GM19240 (cell line): ENCODE measurements at regions not wholly inside any gene's neighbourhood (a gene's known extent, or its start where the extent isn't known, plus 50 kb on each side); places are given as distances from the start of the nearest gene placed in this dataset.

Experiments
- DNase-seq: peaks from one replicate; pipeline ENCODE4 v3.0.0; 2011; ENCODE audit warnings: low spot score; ENCODE audit not compliant: insufficient read length

DNA sequence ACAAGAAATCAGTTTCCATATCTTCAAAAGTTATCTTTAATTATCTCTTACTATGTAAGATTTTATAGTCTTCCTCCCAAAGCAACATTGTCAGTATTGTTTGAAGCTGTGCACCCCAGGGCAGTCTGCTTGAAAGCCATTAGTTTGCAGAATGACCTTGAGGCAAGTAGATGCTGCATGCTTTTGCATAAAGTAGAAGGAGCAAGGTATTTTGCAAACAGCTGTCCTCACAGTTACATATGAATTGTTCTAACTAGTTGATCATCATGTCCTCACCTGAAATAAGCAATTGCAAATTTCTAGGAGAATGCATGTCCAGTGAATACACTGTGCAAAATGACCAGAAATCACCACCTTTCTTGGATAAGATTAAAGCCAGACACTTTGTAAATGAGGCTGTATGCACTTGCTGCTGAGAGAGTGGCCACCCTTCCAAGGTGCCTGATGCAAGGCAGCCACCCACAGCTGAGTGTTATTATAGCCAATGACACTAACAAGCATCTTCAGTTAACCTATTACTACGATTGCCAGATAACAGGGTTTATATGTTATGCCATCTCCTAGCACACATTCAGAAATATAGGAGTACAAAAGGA lies 730.0 kb upstream of the TMEM132C start:
- no peak for DNase-seq

DNA sequence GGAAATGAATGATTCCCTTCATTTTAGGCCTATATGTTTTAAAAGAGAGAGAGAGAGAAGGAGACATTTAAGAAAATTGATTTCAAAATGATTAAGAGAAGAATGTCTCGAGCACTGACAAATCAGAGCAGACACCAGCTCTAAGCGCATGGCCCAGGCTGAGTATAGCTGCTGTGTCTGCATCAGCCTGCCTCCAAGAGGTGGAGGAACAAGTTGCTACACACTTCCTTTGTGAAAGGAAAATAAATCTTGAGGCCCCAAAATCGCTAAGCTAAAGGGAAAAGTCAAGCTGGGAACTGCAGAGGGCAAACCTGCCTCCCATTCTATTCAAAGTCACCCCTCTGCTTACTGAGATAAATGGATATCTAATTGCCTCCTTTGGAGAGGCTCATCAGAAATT lies 728.7 kb upstream of the TMEM132C start:
- DNase-seq = no peak

DNA sequence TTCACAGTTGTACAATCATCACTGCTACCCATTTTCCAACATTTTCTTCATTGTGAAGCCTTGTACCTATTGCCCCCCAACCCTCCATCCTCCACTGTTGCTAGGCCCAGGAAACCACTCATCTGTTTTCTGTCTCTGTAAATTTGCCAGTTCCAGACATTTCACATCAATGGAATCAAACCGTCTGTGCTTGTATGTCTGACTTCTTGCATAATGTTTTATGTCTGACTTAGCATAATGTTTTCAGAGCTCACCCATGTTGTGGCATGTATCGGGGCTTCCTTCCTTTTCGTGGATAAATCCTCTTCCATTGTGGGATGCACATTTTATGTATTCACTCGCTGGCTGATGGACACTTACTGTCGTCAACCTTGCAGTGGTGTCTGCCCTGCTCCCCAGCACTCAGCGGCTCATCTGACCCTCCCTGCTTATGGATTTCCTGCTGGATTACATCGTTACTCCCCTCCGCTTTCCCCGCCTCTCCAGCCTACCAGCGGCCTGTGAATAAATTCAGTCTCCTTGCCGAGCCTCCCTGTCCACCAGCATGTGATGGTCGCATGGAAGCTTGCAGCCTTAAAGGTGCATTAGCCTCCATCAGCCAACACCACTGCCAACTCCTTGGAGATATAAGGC lies 727.6 kb upstream of the TMEM132C start:
- no peak for DNase-seq

DNA sequence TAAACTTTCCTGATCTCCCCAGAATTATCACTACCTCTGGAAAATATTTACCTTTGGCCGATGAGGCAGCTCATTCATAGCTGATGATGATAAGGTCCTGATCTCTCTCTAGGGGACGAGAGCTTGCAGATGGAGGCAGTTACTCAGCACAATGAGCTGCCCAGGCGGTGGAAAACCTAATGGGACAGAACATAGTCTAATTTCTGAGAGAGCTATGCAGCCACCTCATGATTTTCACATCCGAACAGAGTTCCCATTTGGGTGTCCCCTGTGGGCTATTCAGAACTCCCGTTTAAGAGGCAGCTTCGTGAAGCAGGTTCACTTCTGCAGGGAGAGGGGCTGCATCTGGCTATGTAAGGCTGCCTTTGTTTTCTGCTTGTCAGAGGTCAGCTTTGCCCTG lies 724.6 kb upstream of the TMEM132C start:
- DNase-seq = no peak

DNA sequence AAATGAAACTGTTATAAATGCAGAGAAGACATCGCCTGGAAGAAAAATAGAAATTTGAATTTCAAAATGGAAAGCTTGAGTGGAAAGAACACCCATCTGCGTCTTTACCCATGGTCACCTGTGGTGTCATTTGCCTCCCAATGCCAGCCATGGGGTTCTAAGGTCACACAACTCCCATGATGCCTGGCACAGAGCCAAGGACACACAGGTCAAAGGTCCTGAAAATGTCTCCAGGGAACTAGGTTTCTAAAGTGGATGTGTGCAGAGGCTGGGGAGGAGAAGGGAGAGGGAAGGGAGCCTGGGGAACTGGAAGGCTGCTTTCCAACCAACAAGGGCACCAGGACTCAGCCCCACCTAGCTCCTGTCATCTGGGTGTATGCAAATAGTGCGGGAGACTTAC lies 724.0 kb upstream of the TMEM132C start:
- no peak for DNase-seq

DNA sequence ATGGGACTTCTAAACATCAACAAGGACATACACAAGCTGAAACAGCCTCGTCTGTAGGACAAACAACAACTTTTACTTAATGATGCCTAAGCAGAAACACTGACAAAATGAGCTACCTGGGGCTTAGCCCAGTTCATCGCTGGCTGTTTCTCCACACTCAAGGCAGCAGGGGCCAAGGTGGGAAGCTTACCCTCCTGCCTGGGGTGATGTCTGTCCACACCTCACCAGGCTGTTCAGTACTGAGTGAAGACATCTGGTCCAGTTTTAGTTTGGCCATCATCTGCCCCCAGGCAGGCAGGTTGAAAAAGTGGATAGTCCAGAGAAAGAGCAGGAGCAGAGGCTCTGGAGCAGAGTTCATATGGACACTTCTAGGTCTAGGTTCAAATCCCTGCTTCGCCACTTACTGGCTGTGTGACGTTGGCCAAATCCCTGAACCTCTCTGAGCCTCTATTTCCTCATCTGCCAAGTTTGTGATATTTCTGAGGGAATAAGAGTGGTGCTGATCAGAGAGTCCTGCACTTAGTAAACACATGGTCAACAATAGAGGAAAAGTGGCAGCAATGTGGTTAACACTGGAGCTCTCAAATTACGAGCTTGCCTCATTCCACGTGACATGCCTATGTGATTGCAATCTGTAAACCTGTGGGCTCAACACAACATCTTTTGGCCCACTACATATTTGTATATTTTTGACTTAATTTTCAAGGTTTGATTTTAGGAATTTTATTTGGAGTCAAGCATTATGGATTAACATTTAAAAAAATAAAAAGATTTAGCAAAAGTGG lies 720.1 kb upstream of the TMEM132C start:
- DNase-seq = no peak

DNA sequence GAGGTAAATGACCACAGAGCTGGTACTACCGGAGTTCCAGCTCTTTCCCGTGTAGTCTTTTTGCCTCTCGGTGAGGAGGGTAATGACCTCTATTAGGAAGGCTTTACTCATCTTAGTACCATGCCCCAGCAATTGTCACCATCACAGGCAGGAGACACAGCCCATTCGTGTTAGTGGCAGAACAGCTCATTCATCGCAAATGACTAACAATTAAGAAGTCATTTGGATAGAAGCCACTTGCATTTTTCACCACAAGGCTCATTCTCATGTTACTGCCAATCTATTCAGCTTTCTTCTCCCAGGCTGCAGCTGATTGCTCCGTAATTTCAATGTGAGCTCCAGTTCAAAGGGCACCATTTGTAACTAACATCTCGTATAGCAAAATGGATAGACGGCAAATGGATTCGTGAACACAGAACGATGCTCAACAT lies 718.8 kb upstream of the TMEM132C start:
- no peak for DNase-seq

DNA sequence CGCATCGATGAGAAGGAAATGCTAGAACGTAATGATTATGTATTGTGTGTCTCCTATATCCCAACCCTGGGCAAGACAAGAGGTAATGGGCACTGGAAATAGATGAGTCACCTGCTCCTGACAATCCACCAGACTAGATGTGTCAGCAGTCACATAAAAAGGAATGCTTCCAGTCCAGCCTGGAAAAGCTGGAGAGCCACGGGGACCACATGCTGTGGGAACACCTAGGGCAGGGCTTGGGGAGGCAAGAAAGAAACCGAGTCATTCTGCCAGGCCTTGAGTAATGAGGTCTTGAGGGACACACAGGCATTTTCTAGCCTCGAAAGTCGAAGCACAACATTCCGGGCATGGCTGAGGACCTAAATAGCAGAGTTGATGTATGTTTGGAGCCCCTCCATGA lies 716.7 kb upstream of the TMEM132C start:
- no peak for DNase-seq

DNA sequence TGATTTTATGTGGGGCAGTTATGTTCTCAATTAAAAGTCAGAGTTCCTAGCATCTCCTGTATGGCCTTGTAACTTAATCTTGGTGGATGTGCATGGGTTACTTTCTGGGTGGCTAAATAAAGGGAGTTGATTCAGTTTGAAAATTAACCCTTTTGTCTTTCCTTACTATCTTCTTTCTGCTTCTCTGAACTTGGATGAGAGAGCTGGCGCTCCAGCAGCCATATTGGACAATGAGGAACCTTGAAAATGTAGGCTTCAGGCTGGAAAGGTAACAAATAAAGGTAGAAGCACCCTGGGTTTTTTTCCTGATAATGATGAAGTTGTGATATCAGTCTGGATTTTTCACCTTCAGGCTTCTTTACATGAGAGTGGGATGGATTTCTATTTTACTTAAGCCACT lies 714.1 kb upstream of the TMEM132C start:
- DNase-seq = no peak

DNA sequence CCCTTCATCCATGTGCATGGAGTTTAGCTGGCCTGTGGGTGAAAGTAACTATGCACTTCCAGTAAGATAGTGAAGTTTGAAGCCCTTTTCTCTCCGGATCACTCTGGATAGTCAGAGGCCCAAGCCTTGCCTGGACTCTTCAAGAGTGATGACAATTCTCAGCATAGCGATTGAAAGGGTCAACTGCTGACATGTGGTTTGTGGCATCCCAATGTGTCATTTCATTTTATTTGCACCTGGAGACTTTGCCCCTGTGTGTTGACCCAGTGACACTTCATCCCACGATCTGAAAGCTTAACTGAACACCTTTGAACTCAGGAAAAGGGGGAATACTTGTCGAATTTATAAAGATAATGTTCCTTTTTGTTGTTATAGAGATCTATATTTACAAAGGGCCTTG lies 711.9 kb upstream of the TMEM132C start:
- no peak for DNase-seq

DNA sequence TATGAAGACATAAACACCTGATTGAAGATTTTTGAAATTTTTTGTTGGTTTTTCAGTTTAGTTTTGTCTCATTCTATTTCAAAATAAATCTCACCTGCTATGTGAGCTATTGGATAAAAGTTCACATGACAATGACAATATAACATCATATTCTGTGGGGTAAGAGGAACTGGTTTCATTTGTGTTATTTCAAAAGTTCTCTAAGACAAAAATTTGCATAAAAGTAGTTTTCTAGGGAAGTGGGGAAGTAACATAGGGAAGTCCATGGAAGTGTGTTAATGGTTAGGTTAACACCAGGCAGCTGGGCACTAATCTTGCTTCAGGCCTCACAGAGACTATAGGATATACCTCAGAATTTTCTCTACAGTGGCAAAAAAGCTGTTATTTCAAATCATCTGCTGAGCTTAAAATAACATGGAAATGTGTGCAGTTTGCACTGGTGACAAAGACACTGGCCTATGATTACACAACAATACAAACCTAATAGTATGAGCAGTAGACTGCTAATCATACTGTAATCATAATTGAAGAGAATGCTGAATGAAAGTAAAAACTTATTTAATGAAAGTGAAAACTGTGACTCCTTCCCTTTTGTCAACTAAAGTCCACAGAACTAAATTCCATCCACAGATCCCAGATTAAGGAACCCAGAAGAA lies 710.6 kb upstream of the TMEM132C start:
- no peak for DNase-seq

DNA sequence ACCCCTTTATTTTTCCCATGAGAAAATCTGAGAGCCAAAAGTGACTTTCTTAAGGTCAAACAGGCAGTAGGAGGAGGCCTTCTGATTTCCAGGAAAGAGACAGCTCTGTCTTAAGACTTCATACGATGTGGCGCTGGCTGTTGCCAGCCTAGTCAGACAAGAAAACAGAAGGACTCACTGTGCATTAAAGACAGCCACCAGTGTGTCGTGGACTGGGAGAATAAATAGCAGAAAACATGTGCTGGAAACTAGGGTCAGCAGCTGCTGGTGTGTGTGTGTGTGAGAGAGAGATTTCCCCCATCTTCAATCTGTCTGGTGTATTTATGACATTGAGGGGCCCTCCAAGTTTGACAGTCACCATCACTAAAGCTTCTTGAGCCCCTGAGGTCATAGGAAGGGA lies 708.6 kb upstream of the TMEM132C start:
- DNase-seq = no peak

DNA sequence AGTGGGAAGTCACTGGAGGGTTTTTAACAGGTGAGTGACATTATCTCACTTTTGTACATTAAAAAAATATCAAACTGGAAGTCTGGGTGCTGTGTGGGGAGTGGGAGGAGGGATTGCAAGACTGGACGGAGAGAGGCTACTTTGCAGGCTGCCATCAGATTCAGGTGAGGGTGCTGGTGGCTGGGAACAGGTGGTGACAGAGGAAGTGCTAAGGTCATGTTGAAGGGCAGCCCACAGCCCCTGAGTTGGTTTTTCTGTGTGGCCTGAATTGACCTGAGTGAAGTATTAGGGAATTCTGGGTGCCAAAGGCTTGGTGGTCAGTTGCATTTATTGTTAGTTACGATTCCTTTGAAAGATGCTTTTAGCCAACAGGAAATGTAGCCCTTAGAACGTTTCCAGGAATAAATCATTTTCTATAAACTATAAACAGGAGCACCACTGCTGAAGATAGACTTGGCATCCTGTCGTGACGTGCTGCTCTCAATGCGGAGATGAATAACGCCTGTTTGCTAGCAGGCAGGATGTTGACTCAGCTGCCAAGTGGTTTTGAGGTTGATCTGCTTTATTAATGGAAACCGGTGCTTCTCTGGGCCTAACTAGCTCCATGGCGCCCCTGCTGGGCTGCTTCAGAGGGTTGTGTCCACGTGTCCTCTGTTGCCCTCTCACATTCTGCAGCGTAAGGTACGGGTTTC lies 707.5 kb upstream of the TMEM132C start:
- no peak for DNase-seq

DNA sequence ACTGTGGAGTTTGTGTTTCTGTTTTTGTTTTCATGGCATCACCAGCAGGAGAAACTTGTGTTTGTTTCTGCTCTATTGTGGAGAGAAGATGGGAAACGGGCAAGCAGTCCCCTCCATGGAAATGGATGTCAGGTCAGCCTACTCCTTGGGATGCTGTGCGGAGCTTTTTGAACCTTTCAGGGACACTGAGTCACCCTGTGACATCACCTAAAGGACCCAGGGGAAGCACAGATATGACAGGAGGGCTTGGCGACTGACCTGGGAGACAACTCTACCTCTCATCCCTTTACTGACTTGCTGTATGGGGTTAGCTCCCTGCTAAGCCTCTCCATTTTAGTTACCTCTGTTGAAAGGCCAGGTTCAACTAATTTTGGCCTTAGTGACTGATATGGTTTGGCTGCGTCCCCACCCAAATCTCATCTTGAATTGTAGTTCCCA lies 706.9 kb upstream of the TMEM132C start:
- DNase-seq = no peak

DNA sequence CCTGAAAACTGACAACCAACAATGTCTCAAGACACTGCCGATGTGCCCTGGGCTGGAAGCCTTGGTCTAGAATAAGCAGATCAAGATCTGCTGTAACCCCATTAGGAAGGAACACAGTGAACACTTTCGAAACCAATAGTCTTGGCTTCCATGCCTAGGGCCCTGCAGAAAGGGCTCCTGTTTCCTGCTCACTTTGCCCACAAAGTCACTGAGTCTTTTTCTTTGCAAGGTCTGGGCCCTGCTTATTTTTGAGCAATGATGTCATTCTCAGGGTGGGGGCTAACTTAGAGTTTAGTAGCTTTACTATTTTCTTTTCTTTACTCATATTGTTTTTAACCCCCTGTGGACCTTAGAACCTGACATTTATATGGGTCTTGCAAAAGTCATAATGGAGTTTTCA lies 704.2 kb upstream of the TMEM132C start:
- DNase-seq = no peak

DNA sequence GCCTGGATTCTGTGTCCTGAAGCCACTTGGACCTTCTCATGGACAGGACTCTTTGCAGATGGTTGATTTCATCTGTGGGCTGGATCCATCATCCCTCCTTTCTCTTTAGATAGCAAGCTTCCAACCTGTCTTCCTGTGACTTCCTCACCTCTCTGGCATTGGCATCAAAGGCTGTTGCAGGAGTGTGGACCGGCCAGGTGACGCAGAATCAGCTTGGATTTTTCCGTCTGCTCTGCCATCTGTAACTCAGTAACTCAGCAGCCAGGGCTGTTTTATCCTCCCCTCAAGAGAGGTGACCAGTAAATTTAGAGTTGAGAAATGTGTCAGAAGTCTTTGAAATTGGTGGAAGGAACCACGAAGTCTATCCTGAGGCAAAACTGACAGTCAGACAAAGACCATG lies 701.7 kb upstream of the TMEM132C start:
- no peak for DNase-seq

DNA sequence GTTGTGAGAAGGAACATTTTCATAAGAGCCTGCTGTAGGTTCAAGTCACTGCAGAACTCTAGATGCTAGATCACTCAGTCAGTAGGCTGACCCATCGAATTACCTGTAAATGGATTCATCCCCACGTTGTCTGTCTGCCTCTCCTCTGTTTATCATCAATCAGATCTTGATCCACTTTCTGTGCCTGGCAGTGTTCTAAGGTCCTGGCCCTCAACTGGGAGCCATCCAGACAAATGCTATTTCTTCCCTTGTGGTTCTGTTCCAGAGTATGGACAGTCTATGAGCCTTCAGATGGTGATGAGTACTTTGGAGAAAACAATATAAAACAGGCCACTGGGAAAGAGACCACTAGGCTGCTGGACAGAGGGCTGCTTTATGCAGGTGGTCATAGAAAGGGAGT lies 699.4 kb upstream of the TMEM132C start:
- no peak for DNase-seq

DNA sequence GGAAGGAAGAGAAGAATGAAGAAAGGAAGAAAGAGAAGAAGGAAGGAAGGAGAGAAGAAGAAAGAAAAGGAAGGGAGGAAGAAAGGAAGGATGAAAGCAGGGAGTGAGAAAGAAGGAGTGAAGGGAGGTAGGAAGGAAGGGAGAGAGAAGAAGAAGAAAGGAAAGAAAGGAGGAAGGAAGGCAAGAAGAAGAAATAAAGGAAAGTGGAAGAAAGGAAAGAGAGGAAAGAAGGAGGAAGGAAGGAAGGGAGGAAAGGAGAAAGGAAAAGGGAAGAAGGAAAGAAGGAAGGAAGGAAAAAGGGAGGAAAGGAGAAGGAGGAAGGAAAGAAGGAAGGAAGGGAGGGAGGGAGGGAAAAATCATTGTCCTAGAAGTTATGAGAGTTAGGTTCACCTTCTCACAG lies 696.6 kb upstream of the TMEM132C start:
- no peak for DNase-seq

DNA sequence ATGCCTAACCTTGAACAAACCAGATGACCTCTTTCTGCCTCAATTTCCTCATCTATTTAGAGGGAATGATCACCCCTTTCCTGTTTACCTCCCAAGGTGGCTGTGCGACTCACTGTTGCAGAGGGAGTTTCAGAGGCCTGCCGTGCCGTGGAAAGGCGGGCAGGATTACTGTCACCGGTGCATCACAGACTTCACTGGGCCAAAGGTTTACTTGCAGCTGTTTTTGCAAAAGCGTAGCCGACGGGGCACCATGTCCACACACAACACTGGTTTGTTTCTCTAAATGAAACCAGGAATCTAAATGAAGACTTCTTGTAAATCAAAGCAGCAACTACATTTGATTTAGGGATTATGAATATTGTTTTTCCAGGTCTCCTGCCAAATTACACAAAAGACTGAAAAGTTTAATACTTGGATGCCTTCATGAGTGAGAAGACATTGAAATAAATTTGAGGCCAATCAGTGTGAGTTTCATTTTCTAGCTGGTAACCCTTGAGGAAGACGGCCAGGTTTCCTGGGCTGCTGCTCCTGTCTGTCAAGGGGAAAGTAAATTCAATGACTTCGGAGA lies 696.1 kb upstream of the TMEM132C start:
- no peak for DNase-seq

DNA sequence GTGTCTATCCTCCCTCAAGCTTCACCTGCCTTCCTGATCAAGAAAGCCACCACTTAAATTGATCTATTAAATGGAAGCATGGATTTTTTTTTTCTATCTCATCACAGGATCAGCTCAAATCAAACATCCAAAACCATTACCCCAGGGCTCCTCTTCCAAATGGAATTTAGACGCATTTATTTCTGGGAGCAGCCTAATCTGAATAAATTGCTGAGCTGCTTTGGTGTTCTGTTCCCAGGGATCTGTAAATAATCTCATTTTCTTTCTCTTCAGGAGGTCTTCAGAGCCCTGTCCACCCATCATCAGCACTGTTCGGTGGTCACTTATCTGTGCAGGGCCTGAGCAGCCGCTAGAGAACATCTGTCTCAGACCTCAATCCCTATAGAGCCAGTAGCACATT lies 695.4 kb upstream of the TMEM132C start:
- no peak for DNase-seq

DNA sequence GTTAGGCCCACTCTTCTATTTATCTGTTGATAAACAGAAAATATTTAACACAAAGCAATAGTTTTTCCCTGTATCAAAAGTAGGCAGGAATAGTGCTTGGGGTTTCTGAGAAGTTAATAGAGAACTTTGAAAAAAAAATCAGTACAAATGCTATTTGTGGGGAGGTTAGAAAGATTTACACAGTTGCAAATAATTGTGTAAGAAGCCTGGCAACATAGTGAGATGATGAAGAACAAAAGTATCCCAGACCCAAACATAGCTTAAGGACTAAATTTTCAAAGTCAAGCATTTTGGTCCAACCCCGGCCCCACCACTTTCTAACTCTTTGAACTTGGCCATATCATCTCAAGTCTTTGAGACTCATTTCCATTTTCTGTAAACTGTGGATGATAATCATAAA lies 687.5 kb upstream of the TMEM132C start:
- DNase-seq = no peak
